CD4-positive, alpha-beta T cell (primary cell): ENCODE measurements at regions not wholly inside any gene's neighbourhood (a gene's known extent, or its start where the extent isn't known, plus 50 kb on each side); places are given as distances from the start of the nearest gene placed in this dataset.

Experiments used
- ATAC-seq: fragments of 200-7000 bp; cut with Tn5 transposase; one replicate; pipeline ENCODE4 v1.10.0; 2022; ENCODE audit warnings: mild to moderate bottlenecking; ENCODE audit not compliant: poor library complexity
- CTCF ChIA-PET: fragments of 350-600 bp; sonication (Branson Sonifier 250); formaldehyde crosslinking; loops from one replicate; lab custom pipeline; 2021; ENCODE audit warnings: antibody characterized with exemption, inconsistent platforms; lab: Charles Lee
- POLR2A ChIA-PET: fragments of 350-600 bp; sonication (Branson Sonifier 250); formaldehyde crosslinking; loops from one replicate; lab custom pipeline; 2021; ENCODE audit warnings: antibody characterized with exemption, inconsistent platforms; lab: Charles Lee
- DNase-seq, 14 experiments: peaks; one replicate each; pipeline ENCODE4 v3.0.0-alpha.2; 2013 to 2020; ENCODE audit warnings: mixed read lengths in 2 of 14
- H3K27ac ChIP-seq, 2 donors: one replicate each; pipeline versions ENCODE4 v1.5.1 to v1.7.0; 2013; ENCODE audit warnings: low read length in 2 of 2, low read depth in 1 of 2, mild to moderate bottlenecking in 1 of 2
- H3K27me3 ChIP-seq, 2 experiments: 1 replicate in 1 of 2; 2 replicates in 1 of 2; pipeline versions ENCODE4 v1.6.1 to v1.7.0; 2013; ENCODE audit warnings: low read length in 2 of 2, control low read depth in 1 of 2, mild to moderate bottlenecking in 1 of 2, moderate library complexity in 1 of 2; ENCODE audit not compliant: insufficient read depth in 2 of 2, control insufficient read depth in 1 of 2
- H3K36me3 ChIP-seq: one replicate; pipeline ENCODE4 v1.6.1; 2013; ENCODE audit warnings: low read length, control low read depth; ENCODE audit not compliant: insufficient read depth
- H3K4me1 ChIP-seq: one replicate; pipeline ENCODE4 v1.6.1; 2013; ENCODE audit warnings: low read length, control low read depth; ENCODE audit not compliant: insufficient read depth
- H3K4me3 ChIP-seq: one replicate; pipeline ENCODE4 v1.5.1; 2013; ENCODE audit warnings: mild to moderate bottlenecking, low read length, moderate library complexity
- H3K9me3 ChIP-seq, 2 experiments: 1 replicate in 1 of 2; 2 replicates in 1 of 2; pipeline versions ENCODE4 v1.6.1 to v1.7.0; 2013; ENCODE audit warnings: low read length in 2 of 2, mild to moderate bottlenecking in 2 of 2, control low read depth in 1 of 2, moderate library complexity in 1 of 2; ENCODE audit not compliant: control insufficient read depth in 1 of 2, insufficient read depth in 1 of 2
- H3K27ac Mint-ChIP-seq: one replicate; pipeline ENCODE4 v1.8.0; 2020; ENCODE audit warnings: mixed read lengths
- H3K27me3 Mint-ChIP-seq: one replicate; pipeline ENCODE4 v1.8.0; 2021; ENCODE audit warnings: mixed read lengths
- H3K36me3 Mint-ChIP-seq: one replicate; pipeline ENCODE4 v1.8.0; 2021; ENCODE audit warnings: low read depth, mixed read lengths
- H3K4me1 Mint-ChIP-seq: one replicate; pipeline ENCODE4 v1.8.0; 2021; ENCODE audit warnings: low read depth, mixed read lengths
- H3K4me3 Mint-ChIP-seq: one replicate; pipeline ENCODE4 v1.8.0; 2020; ENCODE audit warnings: mild to moderate bottlenecking, mixed read lengths
- H3K9me3 Mint-ChIP-seq: one replicate; pipeline ENCODE4 v1.8.0; 2020; ENCODE audit warnings: mixed read lengths
- intact Hi-C, 2 experiments: fragments of 100-400 bp; cut with DNase I in 1 of 2; cut with micrococcal nuclease in 1 of 2; formaldehyde crosslinking; loops; one replicate each; pipeline versions ENCODE4 v1.15.1 to v1.9.0; 2023 to 2025; cut with DNase I, micrococcal nuclease
- TF ChIP-seq, protein P1 (sequence below): fragments of 200-600 bp; IDR thresholded peaks from one replicate; pipeline ENCODE4 v1.8.0; 2022; ENCODE audit warnings: antibody characterized with exemption, mild to moderate bottlenecking

DNA sequence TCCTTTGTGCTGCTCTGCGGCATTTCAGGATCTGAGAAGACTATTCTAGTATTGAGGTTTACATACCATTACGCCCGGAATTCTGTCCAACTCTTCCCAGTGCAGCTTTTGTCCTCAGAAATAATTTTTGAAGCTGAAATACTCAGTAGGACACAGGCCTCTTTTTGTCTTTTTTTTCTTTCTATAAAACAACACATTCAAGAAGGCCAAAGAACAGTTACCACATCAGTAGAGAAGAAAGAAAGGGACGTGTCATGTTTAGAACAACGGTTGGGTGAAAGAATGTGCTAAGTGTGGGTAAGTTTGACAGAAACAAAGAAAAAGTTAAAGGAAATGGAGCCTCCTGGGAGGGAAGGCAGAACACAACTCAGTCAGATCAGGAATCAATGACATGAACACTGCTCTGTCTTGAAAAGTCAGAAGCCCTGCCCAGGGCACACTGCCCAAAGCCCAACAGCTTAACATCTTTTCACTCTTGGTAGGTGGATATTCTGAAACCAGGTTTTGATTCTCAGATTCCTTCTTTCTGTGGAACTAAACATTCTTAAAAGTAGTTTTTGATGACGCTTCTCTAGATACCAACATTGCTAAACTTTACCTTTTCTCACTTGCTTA lies 198.6 kb upstream of the CWC22 start:
- TF ChIP-seq, protein P1, sequence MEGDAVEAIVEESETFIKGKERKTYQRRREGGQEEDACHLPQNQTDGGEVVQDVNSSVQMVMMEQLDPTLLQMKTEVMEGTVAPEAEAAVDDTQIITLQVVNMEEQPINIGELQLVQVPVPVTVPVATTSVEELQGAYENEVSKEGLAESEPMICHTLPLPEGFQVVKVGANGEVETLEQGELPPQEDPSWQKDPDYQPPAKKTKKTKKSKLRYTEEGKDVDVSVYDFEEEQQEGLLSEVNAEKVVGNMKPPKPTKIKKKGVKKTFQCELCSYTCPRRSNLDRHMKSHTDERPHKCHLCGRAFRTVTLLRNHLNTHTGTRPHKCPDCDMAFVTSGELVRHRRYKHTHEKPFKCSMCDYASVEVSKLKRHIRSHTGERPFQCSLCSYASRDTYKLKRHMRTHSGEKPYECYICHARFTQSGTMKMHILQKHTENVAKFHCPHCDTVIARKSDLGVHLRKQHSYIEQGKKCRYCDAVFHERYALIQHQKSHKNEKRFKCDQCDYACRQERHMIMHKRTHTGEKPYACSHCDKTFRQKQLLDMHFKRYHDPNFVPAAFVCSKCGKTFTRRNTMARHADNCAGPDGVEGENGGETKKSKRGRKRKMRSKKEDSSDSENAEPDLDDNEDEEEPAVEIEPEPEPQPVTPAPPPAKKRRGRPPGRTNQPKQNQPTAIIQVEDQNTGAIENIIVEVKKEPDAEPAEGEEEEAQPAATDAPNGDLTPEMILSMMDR = no peak
- Histone ChIP-seq H3K9me3 (no peaks in the 10 kb centered on the region), H3K36me3 (no peaks in the 10 kb centered on the region), H3K4me1 (no peaks in the 10 kb centered on the region), H3K27me3 (no peaks in the 10 kb centered on the region), H3K4me3 (no peak overlapping the region), H3K27ac (no peak overlapping the region)
- Mint-ChIP-seq H3K4me3 (no peak overlapping the region), H3K27ac (no peak overlapping the region), H3K36me3 (no peaks in the 10 kb centered on the region), H3K9me3 (no peaks in the 10 kb centered on the region), H3K27me3 (no peaks in the 10 kb centered on the region), H3K4me1 (no peaks in the 10 kb centered on the region)
- no peak for DNase-seq
- POLR2A ChIA-PET = no interaction called here
- intact Hi-C loops = no loop called here
- CTCF ChIA-PET = no interaction called here
- ATAC-seq = no peak

DNA sequence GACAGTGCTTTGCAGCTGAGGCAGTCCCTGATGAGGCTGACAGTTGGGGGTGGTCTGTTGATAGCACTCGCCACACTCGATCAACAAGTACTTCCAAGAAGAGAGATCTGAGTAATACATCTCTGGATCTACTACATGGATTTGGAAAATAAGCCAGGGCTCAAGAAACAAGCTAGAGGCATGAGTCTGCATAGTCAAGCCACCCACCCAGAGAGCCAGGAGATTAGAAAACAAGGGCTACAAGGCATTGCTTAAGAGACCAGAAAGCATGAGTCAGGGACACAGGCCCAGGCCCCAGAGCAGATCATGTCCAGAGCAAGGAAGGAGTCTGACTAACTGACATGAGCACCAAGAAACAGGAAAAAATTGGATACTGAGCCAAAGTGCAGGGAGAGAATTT lies 196.9 kb upstream of the CWC22 start:
- Histone ChIP-seq H3K36me3 (no peaks in the 10 kb centered on the region), H3K9me3 (no peaks in the 10 kb centered on the region), H3K4me1 (no peaks in the 10 kb centered on the region), H3K27me3 (no peaks in the 10 kb centered on the region), H3K27ac (no peak overlapping the region), H3K4me3 (no peak overlapping the region)
- DNase-seq (no peak), ATAC-seq (no peak)
- Mint-ChIP-seq H3K36me3 (no peaks in the 10 kb centered on the region), H3K4me3 (no peak overlapping the region), H3K4me1 (no peaks in the 10 kb centered on the region), H3K27ac (no peak overlapping the region), H3K9me3 (no peaks in the 10 kb centered on the region), H3K27me3 (no peaks in the 10 kb centered on the region)
- ChIA-PET CTCF (no interaction called here), POLR2A (no interaction called here)
- intact Hi-C loops = no loop called here
- TF ChIP-seq, protein P1 = no peak

DNA sequence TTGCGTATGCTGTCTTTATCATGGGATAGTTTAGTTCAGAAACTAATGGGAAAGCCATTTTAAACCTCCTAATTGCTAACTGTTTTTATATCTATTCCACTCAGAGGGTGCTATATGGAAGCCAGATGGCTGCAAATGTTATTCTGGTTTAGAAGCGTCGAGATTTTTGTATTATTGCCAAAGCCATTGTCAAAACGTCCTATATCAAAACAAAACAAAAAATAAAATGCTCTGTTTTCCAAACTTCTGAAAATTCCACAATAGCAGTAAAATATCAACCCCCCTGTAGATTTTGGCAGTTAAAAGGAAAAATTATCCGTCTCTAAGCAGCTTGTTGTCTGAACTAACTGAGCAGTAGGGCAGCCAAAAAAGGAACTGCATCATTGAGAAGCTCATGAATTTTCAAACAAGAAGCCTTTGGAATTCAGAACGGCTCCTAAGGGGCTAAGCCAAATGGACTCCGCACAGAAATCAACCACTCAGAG lies 195.4 kb upstream of the CWC22 start:
- H3K4me3 ChIP-seq = no peak overlapping the region
- H3K27ac ChIP-seq = no peak overlapping the region
- no peaks in the 10 kb centered on the region for H3K9me3 ChIP-seq
- H3K27me3 Mint-ChIP-seq = no peaks in the 10 kb centered on the region
- no peaks in the 10 kb centered on the region for H3K27me3 ChIP-seq
- POLR2A ChIA-PET = no interaction called here
- DNase-seq (no peak), ATAC-seq (no peak)
- no peak overlapping the region for H3K27ac Mint-ChIP-seq
- intact Hi-C loops = no loop called here
- no peaks in the 10 kb centered on the region for H3K4me1 ChIP-seq
- CTCF ChIA-PET = no interaction called here
- no peaks in the 10 kb centered on the region for H3K9me3 Mint-ChIP-seq
- TF ChIP-seq, protein P1 = no peak
- H3K4me1 Mint-ChIP-seq = no peaks in the 10 kb centered on the region
- no peaks in the 10 kb centered on the region for H3K36me3 Mint-ChIP-seq
- H3K4me3 Mint-ChIP-seq = no peak overlapping the region
- H3K36me3 ChIP-seq = no peaks in the 10 kb centered on the region
